Suprapubic skin (tissue), 4 donors: ENCODE measurements at regions not wholly inside any gene's neighbourhood (a gene's known extent, or its start where the extent isn't known, plus 50 kb on each side); places are given as distances from the start of the nearest gene placed in this dataset.

Source experiments
- CTCF ChIP-seq, 2 donors: fragments of 200-600 bp in 1 of 2; fragments of 450-650 bp in 1 of 2; sonication (generic) in 1 of 2; IDR thresholded peaks; one replicate each; pipeline ENCODE4 v1.5.1; 2016 to 2019; ENCODE audit warnings: antibody characterized with exemption in 2 of 2, mild to moderate bottlenecking in 1 of 2, moderate library complexity in 1 of 2
- POLR2A ChIP-seq, 2 donors: fragments of 450-650 bp; IDR thresholded peaks; one replicate each; pipeline ENCODE4 v1.6.1; 2017; ENCODE audit warnings: antibody characterized with exemption in 2 of 2, mild to moderate bottlenecking in 2 of 2, moderate library complexity in 2 of 2
- POLR2AphosphoS5 ChIP-seq, 3 donors: sonication (generic); formaldehyde crosslinking; IDR thresholded peaks; one replicate each; pipeline ENCODE4 v1.6.1; 2017; ENCODE audit warnings: antibody characterized with exemption in 3 of 3

GRCh38 chr6:133786016-133786415 lies 102.9 kb upstream of the TCF21 start:
- TF ChIP-seq POLR2A (IDR thresholded peaks at IDR 0.05) (no peak), CTCF (IDR thresholded peaks at IDR 0.05) (no peak), POLR2AphosphoS5 (IDR thresholded peaks at IDR 0.05) (no peak)
